ENCODE measurements at regions not wholly inside any gene's neighbourhood (a gene's known extent, or its start where the extent isn't known, plus 50 kb on each side); places are given as distances from the start of the nearest gene placed in this dataset.

- TF ChIP-seq POLR2A (IDR thresholded peaks at IDR 0.05; ENCODE audit: low read depth, low read length) (no peak), POLR2AphosphoS5 (IDR thresholded peaks at IDR 0.05; ENCODE audit: low read depth, low read length) (no peak), TAF1 (IDR thresholded peaks at IDR 0.05; ENCODE audit: low read depth, low read length) (no peak)
These were observed 554.1 kb downstream of the KCTD12 start for GRCh38 chr13:76331943-76332712.
